AML-193 (cell line): ENCODE measurements at regions not wholly inside any gene's neighbourhood (a gene's known extent, or its start where the extent isn't known, plus 50 kb on each side); places are given as distances from the start of the nearest gene placed in this dataset.
A peak's percentile ranks its signal among the peaks of the same experiment; 100 is the strongest.
"Not testable (repeated sequence)": the region's sequence is repeated elsewhere in the genome, so short reads cannot be mapped to it uniquely, and the experiment has no call there.

Source experiments
- DNase-seq, 2 experiments: peaks; one replicate each; lab custom pipeline; 2025; lab: John Stamatoyannopoulos, UW

DNA sequence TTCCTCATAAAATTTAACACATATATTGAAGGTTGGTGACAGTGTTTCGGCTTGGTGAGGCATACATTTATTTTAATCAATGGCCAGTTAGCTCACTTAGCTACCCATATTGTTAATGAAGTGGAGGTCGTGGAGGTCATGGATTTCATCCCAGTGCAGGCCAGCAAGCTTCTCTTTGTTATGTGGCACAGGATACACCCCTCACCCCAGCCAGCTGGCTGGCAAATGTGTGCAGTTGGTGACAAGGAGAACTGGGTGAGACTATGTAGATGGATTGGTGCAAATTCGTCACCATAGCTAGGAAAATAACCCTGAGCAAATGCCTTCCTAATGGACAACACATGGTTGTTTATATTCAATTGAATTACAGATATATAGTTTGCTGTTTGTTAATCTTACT is 50.5 kb upstream of the FOXP2 start:
- no peak for DNase-seq

DNA sequence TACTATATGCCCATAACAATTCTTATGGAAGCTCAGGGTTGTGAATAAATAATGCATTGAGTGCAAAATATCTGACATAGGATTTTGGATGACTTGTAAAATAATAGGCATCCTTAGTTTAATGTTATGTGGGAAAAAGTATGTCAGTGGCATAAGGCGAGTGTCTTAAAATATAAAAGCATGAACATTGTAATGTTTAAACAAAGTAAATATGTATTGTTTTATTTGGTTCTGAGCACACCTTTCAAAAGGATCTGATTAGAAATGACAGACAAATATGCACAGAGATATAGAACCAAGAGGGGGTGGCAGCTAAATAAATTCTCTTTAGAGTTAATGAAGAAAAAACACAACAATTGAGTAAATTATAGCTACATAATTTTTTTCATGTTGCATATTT is 51.3 kb upstream of the FOXP2 start:
- no peak for DNase-seq

DNA sequence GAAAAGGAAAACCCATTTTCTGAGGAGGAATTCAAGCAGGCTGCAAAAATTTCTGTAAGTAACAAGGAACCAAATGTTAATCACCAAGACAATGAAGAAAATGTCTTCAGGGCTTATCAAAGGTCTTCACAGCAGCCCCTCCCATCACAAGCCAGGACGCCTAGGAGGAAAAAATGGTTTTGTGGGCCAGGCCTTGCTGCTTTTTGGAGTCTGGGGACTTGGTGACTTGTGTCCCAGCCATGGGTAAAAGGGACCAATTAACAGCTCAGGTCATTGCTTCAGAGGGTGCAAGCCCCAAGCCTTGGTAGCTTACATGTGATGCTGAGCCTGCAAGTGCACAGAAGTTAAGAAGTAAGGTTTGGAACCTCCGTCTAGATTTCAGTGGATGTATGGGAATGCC is 55.7 kb upstream of the FOXP2 start:
- DNase-seq, result no peak

DNA sequence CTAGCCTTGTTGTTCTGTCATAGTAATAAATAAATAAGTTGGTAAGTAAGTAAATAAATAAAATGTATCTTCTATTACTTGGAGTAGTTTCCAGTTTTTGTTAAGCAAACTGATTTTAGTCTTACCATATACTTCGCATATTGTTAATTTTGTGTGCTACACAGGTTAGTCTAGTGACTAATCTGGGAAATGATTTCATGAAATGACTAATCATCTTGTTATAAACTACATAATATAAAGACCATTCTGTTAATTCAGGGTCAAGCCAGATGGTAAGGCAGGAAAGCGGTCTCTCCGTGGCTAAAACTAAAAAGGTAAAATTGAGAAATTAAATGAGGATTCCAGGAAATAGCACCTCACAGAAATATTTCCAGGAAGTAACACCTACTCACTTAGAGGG is 58.5 kb upstream of the FOXP2 start:
- no peak for DNase-seq

DNA sequence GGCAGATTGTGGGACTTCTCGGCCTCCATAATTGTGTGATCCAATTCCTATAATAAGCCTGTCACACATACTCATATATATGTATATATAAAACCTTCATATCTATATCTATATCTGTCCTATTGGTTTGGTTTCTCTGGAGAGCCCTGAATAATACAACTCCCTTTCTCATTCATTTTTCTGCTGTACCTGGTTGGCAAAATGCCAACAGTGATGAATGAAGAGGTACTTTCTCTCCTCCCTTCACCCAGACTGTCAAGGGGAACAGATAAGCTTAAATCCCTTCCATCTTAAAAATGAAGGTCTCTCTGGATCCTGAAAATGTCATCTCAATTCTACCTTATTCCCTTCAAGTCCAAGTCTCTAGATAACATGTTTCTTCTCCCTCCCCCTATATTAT is 60.3 kb upstream of the FOXP2 start:
- DNase-seq, result no peak

DNA sequence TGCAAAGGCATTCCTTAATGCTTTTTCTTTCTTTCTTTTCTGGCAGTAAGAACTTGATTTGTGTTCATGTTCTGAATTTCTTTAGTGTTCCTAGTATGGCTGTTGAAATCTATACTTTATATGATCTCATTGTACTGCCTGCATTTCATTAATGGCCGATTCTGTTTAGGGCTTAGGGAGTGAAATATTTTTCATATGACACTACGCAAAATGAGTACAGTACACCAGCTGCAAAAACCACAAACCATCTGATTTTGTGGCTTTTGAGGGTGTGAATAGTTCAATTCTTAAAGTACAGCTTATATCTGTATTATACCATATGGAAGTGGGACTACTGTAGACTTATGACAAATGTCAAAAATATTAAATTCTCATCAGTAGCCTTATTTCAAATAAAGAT is 69.1 kb upstream of the FOXP2 start:
- no peak for DNase-seq

DNA sequence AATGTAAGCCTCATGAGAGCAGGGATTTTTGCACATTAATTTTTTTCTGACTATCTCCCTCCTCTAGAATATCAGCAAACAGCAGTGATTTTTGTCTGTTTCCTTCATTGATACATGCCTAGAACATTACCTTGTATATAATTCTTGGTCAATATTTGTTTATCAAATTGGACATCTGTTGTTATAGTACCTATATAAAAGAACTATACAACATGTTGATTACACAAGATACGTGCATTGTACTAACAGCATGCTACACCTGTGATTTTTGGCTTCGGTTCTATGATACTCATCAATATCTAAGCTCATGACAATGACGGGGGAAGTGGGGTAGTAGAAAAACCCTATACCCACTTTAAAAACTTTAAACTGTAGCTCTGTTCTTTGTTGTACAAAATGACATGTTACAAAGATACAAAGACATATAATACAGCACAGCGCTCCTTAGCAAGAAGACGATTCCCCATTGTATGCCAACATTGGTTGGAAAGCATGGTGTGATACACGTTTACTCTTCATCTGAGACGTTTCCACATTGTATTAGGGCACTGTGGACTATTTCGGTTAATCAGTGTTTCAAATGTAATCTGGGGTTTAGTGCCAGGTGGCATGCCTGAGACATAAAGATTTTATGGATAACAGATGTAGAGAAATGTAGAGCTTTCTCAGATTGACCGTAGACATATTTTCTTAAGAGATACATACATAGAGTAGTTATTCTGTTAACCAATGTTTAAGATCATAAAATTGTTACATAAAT is 70.5 kb upstream of the FOXP2 start:
- no peak for DNase-seq

DNA sequence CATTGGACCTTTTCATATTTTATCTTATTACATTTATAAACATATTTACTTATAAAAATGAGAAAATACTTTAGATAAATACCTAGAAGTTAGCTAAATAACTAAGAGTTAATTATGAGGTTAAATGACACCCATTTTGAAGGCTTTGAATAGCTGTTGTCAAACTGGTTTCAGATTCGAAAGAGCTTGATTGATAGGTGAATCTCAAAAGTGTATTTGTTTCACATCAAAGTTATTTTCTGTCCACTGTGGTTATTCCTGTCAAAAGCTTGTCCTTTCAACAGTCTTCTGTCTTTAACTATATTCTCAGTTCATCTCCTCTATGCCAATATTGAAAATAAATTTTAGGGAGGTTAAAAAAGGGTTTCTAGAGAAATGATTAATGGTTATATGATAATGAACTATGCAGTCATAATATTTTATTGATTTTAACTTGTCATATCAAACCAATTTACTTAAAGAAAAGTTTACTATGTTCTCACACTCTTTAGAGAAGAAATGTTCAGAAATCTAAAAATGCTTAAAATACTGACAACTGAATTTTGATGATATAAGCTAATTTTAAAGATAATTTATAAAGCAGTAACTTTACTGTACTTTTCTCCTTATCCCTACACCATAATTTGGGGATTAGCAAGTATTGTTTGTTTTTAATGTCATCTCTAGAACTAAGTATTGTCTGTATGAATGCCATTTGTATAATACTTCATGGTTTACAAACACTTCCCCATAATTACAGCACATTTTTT is 72.0 kb upstream of the FOXP2 start:
- DNase-seq, result no peak

DNA sequence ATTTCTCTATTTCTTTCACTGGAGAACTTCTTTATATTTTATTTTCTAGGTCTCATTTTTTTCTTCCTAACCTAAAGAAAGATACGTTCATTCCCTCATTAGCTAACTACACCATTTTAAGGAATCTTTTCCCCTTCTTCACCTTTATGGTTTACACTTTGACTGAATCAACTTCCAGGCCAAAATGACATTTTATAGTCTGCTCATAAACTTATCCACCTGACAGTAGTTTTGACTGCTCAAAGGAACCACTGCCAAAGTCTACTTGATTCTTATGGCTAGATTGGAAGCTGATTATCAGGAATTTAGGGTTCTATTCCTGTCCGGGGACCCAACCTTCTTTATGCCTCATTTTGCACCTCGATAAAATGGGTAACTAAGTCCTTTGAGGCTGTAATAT is 73.0 kb upstream of the FOXP2 start:
- no peak for DNase-seq

DNA sequence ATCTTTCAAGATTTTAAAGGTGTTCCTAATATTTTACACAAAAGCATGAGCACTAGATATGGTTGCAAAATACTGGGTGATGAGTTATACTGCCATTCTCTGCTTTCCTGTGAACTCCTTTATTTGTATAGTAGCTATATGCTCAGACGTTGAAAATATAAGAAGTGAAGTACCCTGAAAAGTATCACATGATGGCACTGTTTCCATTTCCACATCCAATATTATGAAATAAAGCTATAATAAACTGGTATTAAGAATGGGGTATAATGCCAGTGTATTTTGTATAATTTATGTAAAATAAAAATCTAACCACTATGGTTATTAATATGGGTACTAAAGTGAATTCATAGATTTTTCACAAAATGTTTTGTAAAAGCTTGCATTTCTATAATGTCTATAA is 79.6 kb upstream of the FOXP2 start:
- DNase-seq, result no peak

DNA sequence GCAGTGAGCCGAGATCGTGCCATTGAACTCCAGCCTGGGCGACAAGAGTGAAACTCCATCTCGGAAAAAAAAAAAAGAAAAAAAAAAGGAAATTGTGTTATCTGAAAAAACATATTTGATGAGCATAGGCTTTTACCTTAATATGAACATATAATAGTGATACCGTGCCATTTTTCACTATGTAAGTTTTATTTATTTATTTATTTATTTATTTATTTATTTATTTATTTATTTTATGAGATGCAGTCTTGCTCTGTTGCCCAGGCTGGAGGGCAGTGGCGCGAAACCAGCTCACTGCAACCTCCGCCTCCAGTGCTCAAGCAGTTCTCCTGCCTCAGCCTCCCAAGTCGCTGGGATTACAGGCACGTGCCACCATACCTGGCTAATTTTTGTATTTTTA is 85.2 kb upstream of the FOXP2 start:
- DNase-seq, result not testable (repeated sequence)

DNA sequence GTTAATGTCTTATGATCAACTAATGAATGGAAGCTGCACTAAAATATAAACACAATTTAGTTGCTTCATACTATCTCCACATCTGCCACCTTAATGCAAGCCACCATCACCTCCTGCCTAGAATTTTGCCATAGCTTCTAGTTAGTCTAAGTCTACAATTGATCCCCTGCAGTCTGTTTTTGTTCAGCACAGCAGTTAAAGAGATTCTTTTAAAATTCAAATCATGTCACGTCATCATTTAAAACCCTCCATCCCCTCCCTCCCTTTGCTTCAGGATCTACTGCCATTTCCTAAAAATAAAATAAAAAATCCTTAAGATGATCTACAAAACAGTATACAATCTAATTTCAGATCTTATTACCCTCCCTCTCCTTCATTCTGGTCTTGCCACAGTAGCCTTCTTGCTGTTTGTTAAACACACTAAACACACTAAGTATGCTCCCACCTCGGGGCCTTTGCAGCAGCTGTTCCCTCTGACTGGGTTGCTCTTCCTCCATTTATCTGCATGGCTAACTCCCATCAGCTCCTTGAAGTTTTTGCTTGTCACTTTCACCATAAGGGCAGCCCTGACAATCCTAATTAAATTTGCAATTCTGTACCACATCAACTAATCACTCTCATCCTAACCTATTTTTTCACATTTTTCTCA is 97.0 kb upstream of the FOXP2 start:
- no peak for DNase-seq

DNA sequence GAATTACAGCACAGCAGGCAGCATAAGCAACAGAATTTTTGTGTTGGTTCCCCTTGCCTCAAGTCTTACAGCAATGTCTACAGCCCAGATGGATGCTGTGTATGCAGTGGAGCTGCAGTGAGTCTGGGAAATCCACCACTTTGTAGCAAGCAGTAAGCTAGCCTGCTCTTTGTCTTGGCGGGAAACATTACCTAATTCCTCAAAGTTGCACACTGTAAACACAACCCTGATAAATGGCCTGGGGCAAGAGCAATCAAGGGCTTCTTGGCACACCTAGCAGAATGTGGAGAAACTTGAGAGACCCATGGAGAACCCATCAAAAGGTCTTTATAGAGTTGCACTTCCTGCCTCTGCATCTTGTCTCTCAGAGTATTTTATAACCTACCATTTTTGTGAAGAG is 102.0 kb upstream of the FOXP2 start:
- DNase-seq, result no peak

DNA sequence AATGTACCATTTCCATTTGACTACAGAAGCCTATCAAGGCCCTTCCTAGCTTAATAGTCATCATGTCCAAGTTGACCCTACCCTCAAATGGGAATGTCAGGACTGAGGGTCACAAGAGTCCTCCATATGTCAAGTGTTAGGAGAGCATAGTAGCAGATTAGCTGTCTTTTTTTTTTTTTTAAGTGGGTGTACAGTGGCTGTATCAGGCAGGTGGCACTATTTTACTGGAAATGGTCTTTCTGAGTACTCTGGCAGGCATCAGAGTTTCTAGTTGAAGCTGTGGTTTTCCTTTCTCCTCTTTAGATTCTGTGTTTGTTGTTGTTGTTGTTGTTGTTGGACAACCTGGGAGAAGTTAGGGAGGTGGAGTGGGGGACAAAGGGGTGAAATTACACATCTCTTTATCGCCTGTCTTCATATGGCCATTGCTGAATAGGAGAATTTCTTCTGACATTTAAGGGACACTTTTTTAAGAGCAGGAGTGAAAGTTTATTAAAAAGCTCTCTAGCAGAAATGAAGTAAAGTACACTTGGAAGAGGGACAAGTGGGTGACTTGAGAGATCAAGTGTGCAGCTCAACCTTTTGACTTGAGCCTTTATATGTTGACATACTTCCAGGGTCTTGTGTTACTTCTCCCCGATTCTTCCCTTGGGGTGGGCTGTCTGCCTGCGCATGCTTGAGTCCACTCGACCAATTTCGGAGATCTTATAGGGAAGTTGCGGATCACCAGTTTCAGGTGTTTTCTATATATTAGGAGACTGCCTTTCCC is 104.1 kb upstream of the FOXP2 start:
- no peak for DNase-seq

DNA sequence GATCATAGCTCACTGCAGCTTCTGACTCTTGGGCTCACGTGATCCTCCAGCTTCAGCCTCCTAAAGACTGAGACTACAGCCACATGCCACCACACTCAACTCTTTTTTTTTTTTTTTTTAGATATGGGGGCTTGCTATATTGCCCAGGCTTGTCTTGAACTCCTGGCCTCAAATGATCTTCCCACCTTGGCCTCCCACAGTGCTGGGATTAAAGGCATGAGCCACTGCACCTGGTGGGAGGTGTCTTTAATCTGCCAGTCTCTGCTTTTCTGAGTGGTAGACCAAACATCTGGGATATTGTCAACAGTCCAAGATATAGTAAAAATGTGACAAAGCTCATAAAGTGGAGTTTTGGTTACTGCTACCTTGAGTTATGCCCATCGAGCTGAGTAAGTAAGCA is 104.9 kb upstream of the FOXP2 start:
- DNase-seq, result no peak

DNA sequence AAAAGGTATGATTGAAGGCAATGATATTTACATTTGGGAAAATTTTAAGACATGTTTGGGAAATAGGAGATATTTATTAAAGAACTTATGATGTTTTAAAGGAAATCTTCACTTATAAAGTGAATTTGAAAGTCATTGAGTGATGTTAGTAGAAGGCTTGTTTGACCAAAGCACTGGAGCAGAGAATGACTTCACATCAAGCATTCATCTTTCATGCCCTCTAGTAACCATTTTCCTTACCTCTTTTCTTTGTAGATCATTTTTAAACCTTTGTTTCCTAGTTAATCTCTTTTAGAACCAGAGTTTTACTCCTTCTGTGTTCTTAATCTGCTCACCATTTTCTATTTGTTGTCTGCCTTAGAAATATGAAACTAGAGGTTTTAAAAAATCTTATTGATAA is 111.3 kb upstream of the FOXP2 start:
- no peak for DNase-seq

DNA sequence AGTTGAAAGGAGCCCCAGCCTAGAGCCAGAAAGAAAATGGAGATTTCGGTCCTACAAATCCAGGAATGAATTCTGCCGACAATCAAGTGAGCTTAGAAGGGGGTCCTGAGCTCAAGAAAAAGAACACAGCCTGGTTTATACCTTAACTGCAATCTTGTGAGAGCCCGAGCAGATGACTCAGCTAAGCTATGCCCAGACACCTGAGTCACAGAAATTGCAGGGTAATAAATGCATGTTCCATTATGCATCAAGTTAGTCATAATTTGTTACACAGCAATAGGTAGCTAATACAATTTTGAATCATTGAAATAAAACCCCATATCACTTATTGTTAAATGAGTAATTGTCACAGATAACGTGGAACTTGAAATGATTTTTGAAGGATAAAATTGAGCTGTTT is 111.8 kb upstream of the FOXP2 start:
- DNase-seq, result no peak

DNA sequence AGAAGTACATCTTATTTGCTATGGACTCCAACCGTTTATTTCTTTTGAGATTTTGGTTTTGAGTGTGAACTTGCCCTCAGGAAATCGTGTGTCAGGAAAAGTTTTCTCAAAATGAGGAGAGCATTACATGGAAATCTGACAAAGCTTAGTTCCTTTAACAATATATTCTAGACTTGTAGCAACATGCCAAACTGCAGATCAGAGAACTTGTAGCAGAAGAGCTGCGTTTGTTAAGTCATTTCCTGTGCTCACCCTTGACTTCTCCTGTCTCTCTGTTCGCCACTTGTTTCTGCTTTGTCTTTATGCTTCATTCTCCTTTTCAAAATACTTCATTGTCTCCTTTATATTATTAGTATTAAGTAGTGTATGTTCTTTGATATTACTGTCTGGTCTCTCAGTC is 116.6 kb upstream of the FOXP2 start:
- no peak for DNase-seq

DNA sequence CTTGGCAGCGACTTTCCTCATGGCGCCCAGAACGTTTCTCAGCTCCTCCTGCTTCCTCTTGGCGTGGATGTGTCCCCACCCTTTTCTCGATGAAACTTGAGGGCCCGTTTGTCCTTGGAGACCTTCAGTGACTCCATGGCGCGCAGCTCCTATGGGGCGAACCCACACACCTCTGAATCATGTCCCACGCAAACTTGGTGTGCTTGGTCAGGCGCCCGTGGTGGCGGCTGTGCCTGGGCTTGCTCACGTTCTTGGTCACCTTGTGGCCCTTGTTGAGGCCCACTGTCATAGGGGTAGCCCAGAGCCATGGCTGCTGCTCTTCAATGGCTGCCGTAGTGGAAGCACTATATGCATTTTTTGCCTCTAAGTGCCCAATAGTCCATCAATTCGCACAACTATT is 117.5 kb upstream of the FOXP2 start:
- DNase-seq, result no peak

DNA sequence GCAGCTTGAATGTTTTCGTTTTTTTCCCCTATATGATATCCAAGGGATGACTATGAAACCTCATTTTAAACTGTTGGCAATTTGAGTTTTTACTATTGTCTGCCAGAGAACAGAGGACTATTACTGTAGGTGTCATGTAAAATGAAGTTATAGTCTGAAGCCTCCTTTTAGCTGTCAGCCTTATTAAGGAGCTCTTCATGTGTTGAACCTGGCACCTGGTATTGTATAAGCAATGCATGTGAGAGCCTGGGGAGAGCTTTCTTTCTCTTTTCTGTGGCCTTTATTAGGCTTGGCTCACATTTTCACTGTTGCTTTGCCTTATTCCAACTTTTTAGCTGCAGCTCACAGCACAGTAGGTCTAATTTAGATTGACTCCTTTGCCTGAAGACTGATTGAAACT is 119.1 kb upstream of the FOXP2 start:
- no peak for DNase-seq

DNA sequence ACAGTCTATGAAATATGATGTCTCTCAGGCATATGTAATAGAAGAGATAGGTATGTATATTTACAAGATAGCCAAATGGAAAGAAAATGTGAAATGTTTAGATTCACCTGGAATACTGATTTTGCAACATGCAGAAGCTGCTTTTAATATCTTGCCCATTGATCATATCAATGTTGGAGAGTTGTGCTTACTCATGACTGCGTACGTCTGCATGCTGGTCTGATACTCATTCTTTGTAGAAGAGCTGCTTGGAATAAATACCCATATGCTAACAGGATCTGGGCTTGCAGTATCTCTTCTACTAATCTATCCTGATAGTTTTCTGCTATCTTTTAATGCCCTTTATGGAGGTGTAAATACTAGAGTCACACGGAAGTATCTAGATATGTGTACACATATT is 120.6 kb upstream of the FOXP2 start:
- DNase-seq, result no peak

DNA sequence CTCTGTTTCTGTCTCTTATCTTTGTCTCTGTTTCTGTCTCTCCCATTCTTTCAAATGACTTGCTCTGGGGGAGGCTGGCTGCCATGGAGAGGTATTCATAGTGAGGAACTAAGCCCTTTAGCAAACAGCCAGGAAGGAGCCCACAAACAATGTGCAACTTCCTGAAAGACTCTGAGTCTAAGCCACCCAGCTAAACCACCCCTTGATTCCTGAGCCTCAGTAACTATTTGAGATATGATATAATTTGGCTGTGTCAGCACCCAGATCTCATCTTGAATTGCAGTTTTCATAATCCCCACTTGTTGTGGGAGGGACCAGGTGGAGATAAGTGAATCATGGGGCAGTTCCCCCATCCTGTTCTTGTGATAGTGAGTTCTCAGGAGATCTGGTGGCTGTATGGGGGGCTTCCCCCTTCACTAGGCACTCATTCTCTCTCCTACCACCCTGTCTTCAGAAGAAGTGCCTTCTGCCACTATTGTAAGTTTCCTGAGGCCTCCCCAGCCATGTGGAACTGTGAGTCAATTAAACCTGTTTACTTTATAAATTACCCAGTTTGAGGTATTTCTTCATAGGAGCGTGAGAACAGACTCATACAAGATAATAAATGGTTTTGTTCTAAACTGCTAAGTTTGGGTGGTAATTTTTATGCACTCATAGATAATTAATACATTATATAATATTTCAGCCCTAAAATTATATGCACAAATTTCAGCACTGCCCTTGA is 121.2 kb upstream of the FOXP2 start:
- peak; percentile 64 to 74 for DNase-seq
